ENCODE measurements at regions not wholly inside any gene's neighbourhood (a gene's known extent, or its start where the extent isn't known, plus 50 kb on each side); places are given as distances from the start of the nearest gene placed in this dataset.
A peak's percentile ranks its signal among the peaks of the same experiment; 100 is the strongest.
"Not testable (repeated sequence)": the region's sequence is repeated elsewhere in the genome, so short reads cannot be mapped to it uniquely, and the experiment has no call there.

DNA sequence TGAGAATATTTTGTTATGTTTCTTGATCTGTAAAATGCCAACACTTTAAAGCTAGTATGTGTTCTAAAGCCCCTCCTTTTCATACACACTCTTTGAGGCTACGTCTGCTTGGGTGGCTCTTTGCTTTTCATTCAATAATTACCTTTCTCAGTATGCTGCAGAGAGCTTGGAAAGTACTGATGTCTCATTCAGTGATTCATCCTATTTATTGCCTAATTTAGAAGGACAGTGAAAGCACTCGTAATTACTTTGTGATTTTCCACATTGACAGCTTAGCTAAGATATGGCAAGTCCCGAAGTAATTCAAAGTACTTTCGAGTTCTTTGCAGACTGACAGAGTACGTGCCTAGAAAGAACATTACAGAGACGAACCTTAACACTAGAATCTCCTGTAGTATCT, 57.2 kb downstream of the BMP15 start:
- no TSS peak for BruUV-seq (replicated peaks)
- intact Hi-C loops (cut with micrococcal nuclease; ENCODE audit: unreplicated experiment), result no loop called here
- Mint-ChIP-seq H3K4me1 (ENCODE audit: low read depth, unreplicated experiment) (no peaks in the 10 kb centered on the region), H3K36me3 (ENCODE audit: insufficient read depth, unreplicated experiment) (peaks cover 5% of the 10 kb centered on the region), H3K9me3 (ENCODE audit: low read depth, unreplicated experiment) (no peaks in the 10 kb centered on the region), H3K27ac (ENCODE audit: unreplicated experiment) (no peak overlapping the region), H3K27me3 (ENCODE audit: unreplicated experiment) (no peaks in the 10 kb centered on the region), H3K4me3 (ENCODE audit: low read depth, unreplicated experiment) (no peak overlapping the region)
- no peak for DNase-seq
- no peak for TF ChIP-seq CTCF (IDR thresholded peaks at IDR 0.05; ENCODE audit: unreplicated experiment)
- CTCF ChIA-PET, result no interaction called here

GRCh38 chrX:50968871-50969635, 58.5 kb downstream of the BMP15 start:
- H3K9me3 Mint-ChIP-seq (ENCODE audit: low read depth, unreplicated experiment); intact Hi-C loops (cut with micrococcal nuclease; ENCODE audit: unreplicated experiment); CTCF ChIA-PET; H3K27me3 Mint-ChIP-seq (ENCODE audit: unreplicated experiment); H3K27ac Mint-ChIP-seq (ENCODE audit: unreplicated experiment); H3K36me3 Mint-ChIP-seq (ENCODE audit: insufficient read depth, unreplicated experiment); DNase-seq; H3K4me3 Mint-ChIP-seq (ENCODE audit: low read depth, unreplicated experiment); H3K4me1 Mint-ChIP-seq (ENCODE audit: low read depth, unreplicated experiment); BruUV-seq (replicated peaks): not testable (repeated sequence)

DNA sequence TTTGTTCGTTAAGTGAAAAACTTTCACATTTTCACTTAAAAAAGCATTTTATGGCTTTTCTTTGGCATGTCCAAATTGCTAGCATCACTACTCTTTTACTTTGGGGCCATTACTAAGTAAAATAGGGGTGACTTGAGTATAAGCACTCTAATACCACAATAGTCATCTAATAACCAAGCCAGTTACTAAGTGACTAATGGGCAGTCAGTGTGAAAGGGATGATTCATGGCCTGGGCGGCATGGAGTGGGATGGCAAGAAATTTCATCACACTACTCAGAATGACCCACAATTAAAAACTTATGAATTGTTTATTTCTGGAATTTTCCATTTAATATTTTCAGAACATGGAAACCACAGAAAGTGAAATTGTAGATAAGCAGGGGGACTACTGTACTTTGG, 60.9 kb downstream of the BMP15 start:
- peak; percentile 21 for DNase-seq
- intact Hi-C loops (cut with micrococcal nuclease; ENCODE audit: unreplicated experiment), result no loop called here
- no peak for TF ChIP-seq CTCF (IDR thresholded peaks at IDR 0.05; ENCODE audit: unreplicated experiment)
- Mint-ChIP-seq H3K27ac (ENCODE audit: unreplicated experiment) (peak overlapping the region; percentile 23), H3K27me3 (ENCODE audit: unreplicated experiment) (no peaks in the 10 kb centered on the region), H3K4me1 (ENCODE audit: low read depth, unreplicated experiment) (no peaks in the 10 kb centered on the region), H3K4me3 (ENCODE audit: low read depth, unreplicated experiment) (no peak overlapping the region), H3K36me3 (ENCODE audit: insufficient read depth, unreplicated experiment) (peaks cover 5% of the 10 kb centered on the region), H3K9me3 (ENCODE audit: low read depth, unreplicated experiment) (no peaks in the 10 kb centered on the region)
- CTCF ChIA-PET, result no interaction called here
- BruUV-seq (replicated peaks), result no TSS peak

DNA sequence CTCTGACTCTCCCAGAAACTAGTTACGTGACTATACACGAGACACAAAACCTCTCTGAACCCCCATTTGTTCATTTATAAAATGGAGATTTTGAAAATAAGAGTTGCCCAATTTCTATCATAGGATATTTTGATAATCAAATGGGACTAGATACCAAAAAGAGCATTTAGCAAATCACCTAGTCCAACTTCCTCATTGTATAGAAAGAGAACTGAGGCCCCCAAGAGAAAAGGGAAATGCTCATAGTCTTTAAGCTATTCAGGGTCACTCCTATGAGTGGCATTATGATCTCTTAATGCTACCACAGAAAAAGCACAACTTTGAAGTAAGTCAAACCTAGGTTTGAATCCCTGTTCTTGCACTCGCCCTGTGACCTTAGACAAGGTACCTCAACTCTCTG, 62.7 kb downstream of the BMP15 start:
- Mint-ChIP-seq H3K4me3 (ENCODE audit: low read depth, unreplicated experiment) (no peak overlapping the region), H3K27me3 (ENCODE audit: unreplicated experiment) (no peaks in the 10 kb centered on the region), H3K27ac (ENCODE audit: unreplicated experiment) (no peak overlapping the region), H3K36me3 (ENCODE audit: insufficient read depth, unreplicated experiment) (peaks cover 5% of the 10 kb centered on the region), H3K4me1 (ENCODE audit: low read depth, unreplicated experiment) (no peaks in the 10 kb centered on the region), H3K9me3 (ENCODE audit: low read depth, unreplicated experiment) (no peaks in the 10 kb centered on the region)
- DNase-seq, result no peak
- intact Hi-C loops (cut with micrococcal nuclease; ENCODE audit: unreplicated experiment), result no loop called here
- no peak for TF ChIP-seq CTCF (IDR thresholded peaks at IDR 0.05; ENCODE audit: unreplicated experiment)
- no TSS peak for BruUV-seq (replicated peaks)
- CTCF ChIA-PET, result no interaction called here

DNA sequence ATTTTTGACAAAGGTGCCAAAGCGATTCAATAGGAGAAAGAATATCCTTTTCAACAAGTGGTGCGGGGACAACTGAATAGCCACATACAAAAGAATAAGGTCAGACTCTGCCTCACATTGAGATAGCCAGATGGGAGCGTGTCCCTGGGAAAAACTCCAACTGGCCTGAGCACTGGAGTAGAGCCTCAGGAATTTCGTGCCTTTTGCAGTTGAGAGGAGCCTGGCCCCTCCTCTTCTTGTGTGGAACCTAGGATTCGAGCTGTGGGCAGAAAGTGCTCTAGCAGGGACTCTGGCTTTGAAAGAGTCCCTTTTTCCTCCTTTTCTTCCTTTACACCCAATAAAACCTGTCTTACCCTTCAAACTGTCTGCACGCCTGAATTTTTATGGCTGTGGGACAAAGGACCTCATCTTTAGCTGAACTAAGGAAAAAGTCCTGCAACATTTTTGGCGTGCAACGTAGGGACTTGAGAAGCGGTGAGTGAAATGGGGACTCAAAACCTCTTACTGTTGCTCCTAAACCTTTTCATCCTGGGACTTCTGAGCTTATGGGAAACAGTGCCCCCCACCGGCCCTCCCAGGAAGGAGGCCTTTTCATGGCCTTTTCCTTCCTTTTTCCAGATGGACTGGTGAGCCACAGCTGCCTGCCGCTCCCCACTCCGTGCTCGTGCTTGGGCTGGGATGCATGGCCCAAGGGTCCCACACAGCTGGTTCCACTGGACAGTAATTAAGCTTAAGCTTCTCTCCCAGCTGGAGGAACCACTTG, 68.6 kb downstream of the BMP15 start:
- intact Hi-C loops (cut with micrococcal nuclease; ENCODE audit: unreplicated experiment), result no loop called here
- TF ChIP-seq CTCF (IDR thresholded peaks at IDR 0.05; ENCODE audit: unreplicated experiment), result no peak
- no TSS peak for BruUV-seq (replicated peaks)
- DNase-seq, result no peak
- Mint-ChIP-seq H3K36me3 (ENCODE audit: insufficient read depth, unreplicated experiment) (no peaks in the 10 kb centered on the region), H3K4me1 (ENCODE audit: low read depth, unreplicated experiment) (no peaks in the 10 kb centered on the region), H3K9me3 (ENCODE audit: low read depth, unreplicated experiment) (no peaks in the 10 kb centered on the region), H3K27ac (ENCODE audit: unreplicated experiment) (no peak overlapping the region), H3K27me3 (ENCODE audit: unreplicated experiment) (no peaks in the 10 kb centered on the region), H3K4me3 (ENCODE audit: low read depth, unreplicated experiment) (no peak overlapping the region)
- CTCF ChIA-PET, result no interaction called here

Measured in Calu3 (cell line).